ENCODE measurements at regions not wholly inside any gene's neighbourhood (a gene's known extent, or its start where the extent isn't known, plus 50 kb on each side); places are given as distances from the start of the nearest gene placed in this dataset.

DNA sequence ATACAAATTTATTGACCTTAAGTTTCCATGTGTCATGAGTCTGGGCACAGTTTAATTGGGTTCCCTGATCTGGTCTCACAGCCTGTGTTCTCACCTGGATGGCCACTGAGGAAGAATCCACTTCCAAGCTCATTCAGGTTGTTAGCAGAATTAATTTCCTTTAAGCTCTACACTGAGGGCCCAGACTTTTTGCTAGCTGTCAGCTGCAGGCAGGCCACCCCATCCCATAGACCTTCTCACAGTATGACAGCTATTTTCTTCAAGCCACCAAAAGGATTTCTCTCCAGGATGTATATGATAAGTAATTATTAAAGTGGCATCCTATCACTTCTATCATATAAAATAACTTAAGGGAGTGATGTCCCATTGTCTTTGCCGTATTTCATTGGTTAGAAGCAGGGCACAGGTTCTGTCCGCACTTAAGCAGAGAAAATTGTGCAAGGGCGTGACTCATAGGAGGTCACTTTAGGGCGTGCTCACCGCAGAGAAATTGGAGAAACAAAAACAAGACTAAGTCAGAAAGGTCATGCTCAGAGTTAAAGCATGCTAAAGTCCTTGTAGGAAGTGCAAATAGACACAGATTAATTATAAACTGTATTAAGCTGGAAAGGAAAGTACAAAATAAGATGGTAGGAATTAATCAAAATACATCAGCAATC lies 109.9 kb downstream of the AHR start:
- TF ChIP-seq, protein P1, sequence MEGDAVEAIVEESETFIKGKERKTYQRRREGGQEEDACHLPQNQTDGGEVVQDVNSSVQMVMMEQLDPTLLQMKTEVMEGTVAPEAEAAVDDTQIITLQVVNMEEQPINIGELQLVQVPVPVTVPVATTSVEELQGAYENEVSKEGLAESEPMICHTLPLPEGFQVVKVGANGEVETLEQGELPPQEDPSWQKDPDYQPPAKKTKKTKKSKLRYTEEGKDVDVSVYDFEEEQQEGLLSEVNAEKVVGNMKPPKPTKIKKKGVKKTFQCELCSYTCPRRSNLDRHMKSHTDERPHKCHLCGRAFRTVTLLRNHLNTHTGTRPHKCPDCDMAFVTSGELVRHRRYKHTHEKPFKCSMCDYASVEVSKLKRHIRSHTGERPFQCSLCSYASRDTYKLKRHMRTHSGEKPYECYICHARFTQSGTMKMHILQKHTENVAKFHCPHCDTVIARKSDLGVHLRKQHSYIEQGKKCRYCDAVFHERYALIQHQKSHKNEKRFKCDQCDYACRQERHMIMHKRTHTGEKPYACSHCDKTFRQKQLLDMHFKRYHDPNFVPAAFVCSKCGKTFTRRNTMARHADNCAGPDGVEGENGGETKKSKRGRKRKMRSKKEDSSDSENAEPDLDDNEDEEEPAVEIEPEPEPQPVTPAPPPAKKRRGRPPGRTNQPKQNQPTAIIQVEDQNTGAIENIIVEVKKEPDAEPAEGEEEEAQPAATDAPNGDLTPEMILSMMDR (IDR thresholded peaks at IDR 0.05): no peak
- TF ChIP-seq EP300 (IDR thresholded peaks at IDR 0.05; ENCODE audit: low read depth): no peak
- no peak for TF ChIP-seq POLR2A (IDR thresholded peaks at IDR 0.05)
